Astrocyte (in vitro differentiated cells and primary cell): ENCODE measurements at regions not wholly inside any gene's neighbourhood (a gene's known extent, or its start where the extent isn't known, plus 50 kb on each side); places are given as distances from the start of the nearest gene placed in this dataset.
"Not testable (repeated sequence)": the region's sequence is repeated elsewhere in the genome, so short reads cannot be mapped to it uniquely, and the experiment has no call there.

Experiments used
- DNase-seq: peaks from one replicate; pipeline ENCODE4 v3.0.0-alpha.2; 2010; ENCODE audit warnings: low read depth
- FAIRE-seq: peaks from 2 replicates; lab custom pipeline; 2011; peaks lifted over from hg19 to GRCh38; lab: Jason Lieb, UNC
- H2AFZ ChIP-seq: 2 replicates; pipeline ENCODE4 v1.6.0; 2012; ENCODE audit warnings: low read depth, low read length, inconsistent platforms
- H3K27ac ChIP-seq: 2 replicates; pipeline ENCODE4 v1.5.1; 2011; ENCODE audit warnings: low read depth, low read length, inconsistent platforms
- H3K27me3 ChIP-seq: 2 replicates; pipeline ENCODE4 v1.6.0; 2011; ENCODE audit warnings: low read length, inconsistent platforms; ENCODE audit not compliant: insufficient read depth
- H3K36me3 ChIP-seq: 2 replicates; pipeline ENCODE4 v1.5.1; 2011; ENCODE audit warnings: low read length, inconsistent platforms; ENCODE audit not compliant: insufficient read depth
- H3K4me1 ChIP-seq: 2 replicates; pipeline ENCODE4 v1.5.1; 2011; ENCODE audit warnings: low read length, inconsistent platforms; ENCODE audit not compliant: insufficient read depth
- H3K4me2 ChIP-seq: 2 replicates; pipeline ENCODE4 v1.6.0; 2012; ENCODE audit warnings: low read length, inconsistent platforms
- H3K4me3 ChIP-seq: 2 replicates; pipeline ENCODE4 v1.5.1; 2011; ENCODE audit warnings: low read depth, mild to moderate bottlenecking, low read length, inconsistent platforms; ENCODE audit not compliant: insufficient read depth
- H3K79me2 ChIP-seq: 2 replicates; pipeline ENCODE4 v1.6.0; 2012; ENCODE audit warnings: mild to moderate bottlenecking, low read length, inconsistent platforms; ENCODE audit not compliant: insufficient read depth
- H3K9ac ChIP-seq: 2 replicates; pipeline ENCODE4 v1.6.0; 2012; ENCODE audit warnings: mild to moderate bottlenecking, low read length, inconsistent platforms
- H3K9me3 ChIP-seq: 2 replicates; pipeline ENCODE4 v1.5.1; 2012; ENCODE audit warnings: low read depth, mild to moderate bottlenecking, low read length, inconsistent platforms; ENCODE audit not compliant: insufficient read depth
- H4K20me1 ChIP-seq: 2 replicates; pipeline ENCODE4 v1.6.0; 2012; ENCODE audit warnings: low read length, inconsistent platforms; ENCODE audit not compliant: insufficient read depth
- H3K27ac Mint-ChIP-seq: one replicate; pipeline ENCODE4 v1.8.0; 2021; ENCODE audit warnings: mild to moderate bottlenecking, mixed read lengths; ENCODE audit not compliant: unreplicated experiment
- H3K27me3 Mint-ChIP-seq: one replicate; pipeline ENCODE4 v1.8.0; 2021; ENCODE audit warnings: low read depth, mixed read lengths; ENCODE audit not compliant: unreplicated experiment
- H3K36me3 Mint-ChIP-seq: one replicate; pipeline ENCODE4 v1.8.0; 2021; ENCODE audit warnings: low read depth, mixed read lengths; ENCODE audit not compliant: unreplicated experiment
- H3K4me1 Mint-ChIP-seq: one replicate; pipeline ENCODE4 v1.8.0; 2021; ENCODE audit warnings: low read depth, mixed read lengths; ENCODE audit not compliant: unreplicated experiment
- H3K4me3 Mint-ChIP-seq: one replicate; pipeline ENCODE4 v1.8.0; 2021; ENCODE audit warnings: mild to moderate bottlenecking, moderate library complexity, mixed read lengths; ENCODE audit not compliant: unreplicated experiment
- H3K9me3 Mint-ChIP-seq: one replicate; pipeline ENCODE4 v1.8.0; 2021; ENCODE audit warnings: mild to moderate bottlenecking, mixed read lengths; ENCODE audit not compliant: unreplicated experiment
- EZH2 ChIP-seq: IDR thresholded peaks from 2 replicates; pipeline ENCODE4 v1.6.1; 2012; ENCODE audit warnings: mild to moderate bottlenecking, low read length, inconsistent platforms; ENCODE audit not compliant: insufficient read depth
- TF ChIP-seq, protein P1 (sequence below): IDR thresholded peaks from 2 replicates; pipeline ENCODE4 v1.5.1; 2011; ENCODE audit warnings: low read depth, mild to moderate bottlenecking, inconsistent platforms, low read length, moderate library complexity; ENCODE audit not compliant: insufficient read depth

DNA sequence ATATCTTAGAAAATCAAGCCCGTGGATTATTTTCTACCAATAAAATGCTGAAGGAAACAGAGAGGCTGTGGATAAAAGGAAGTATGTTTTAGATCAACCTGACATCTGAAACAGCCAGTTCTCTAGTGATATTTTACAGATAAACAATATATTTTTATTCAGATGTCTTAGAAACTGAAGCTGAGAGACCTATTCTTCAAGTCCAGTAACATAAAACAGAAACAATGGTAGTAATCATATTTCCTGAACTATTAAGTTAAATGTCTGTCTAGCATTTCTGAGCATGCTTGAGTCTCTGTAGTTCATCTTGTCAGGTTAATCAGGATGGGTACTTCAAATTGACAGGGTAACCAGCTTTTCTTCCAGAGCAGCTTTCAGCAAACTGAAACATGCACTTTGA lies 449.6 kb upstream of the TOM1L1 start:
- H2AFZ ChIP-seq, result no peak overlapping the region
- no peaks in the 10 kb centered on the region for H3K79me2 ChIP-seq
- no peak overlapping the region for H3K4me2 ChIP-seq
- no peaks in the 10 kb centered on the region for H3K36me3 Mint-ChIP-seq
- no peak overlapping the region for H3K4me3 Mint-ChIP-seq
- H3K27me3 Mint-ChIP-seq, result no peaks in the 10 kb centered on the region
- TF ChIP-seq, protein P1, sequence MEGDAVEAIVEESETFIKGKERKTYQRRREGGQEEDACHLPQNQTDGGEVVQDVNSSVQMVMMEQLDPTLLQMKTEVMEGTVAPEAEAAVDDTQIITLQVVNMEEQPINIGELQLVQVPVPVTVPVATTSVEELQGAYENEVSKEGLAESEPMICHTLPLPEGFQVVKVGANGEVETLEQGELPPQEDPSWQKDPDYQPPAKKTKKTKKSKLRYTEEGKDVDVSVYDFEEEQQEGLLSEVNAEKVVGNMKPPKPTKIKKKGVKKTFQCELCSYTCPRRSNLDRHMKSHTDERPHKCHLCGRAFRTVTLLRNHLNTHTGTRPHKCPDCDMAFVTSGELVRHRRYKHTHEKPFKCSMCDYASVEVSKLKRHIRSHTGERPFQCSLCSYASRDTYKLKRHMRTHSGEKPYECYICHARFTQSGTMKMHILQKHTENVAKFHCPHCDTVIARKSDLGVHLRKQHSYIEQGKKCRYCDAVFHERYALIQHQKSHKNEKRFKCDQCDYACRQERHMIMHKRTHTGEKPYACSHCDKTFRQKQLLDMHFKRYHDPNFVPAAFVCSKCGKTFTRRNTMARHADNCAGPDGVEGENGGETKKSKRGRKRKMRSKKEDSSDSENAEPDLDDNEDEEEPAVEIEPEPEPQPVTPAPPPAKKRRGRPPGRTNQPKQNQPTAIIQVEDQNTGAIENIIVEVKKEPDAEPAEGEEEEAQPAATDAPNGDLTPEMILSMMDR, result no peak
- TF ChIP-seq EZH2, result no peak
- H3K4me3 ChIP-seq, result no peak overlapping the region
- peaks cover 2% of the 10 kb centered on the region for H3K9me3 Mint-ChIP-seq
- H3K4me1 ChIP-seq, result no peaks in the 10 kb centered on the region
- no peak overlapping the region for H3K27ac Mint-ChIP-seq
- no peak overlapping the region for H3K27ac ChIP-seq
- no peaks in the 10 kb centered on the region for H3K36me3 ChIP-seq
- no peaks in the 10 kb centered on the region for H4K20me1 ChIP-seq
- no peak overlapping the region for H3K9ac ChIP-seq
- DNase-seq, result no peak
- no peaks in the 10 kb centered on the region for H3K4me1 Mint-ChIP-seq
- no peaks in the 10 kb centered on the region for H3K27me3 ChIP-seq
- FAIRE-seq, result no peak
- H3K9me3 ChIP-seq, result peaks cover 2% of the 10 kb centered on the region

DNA sequence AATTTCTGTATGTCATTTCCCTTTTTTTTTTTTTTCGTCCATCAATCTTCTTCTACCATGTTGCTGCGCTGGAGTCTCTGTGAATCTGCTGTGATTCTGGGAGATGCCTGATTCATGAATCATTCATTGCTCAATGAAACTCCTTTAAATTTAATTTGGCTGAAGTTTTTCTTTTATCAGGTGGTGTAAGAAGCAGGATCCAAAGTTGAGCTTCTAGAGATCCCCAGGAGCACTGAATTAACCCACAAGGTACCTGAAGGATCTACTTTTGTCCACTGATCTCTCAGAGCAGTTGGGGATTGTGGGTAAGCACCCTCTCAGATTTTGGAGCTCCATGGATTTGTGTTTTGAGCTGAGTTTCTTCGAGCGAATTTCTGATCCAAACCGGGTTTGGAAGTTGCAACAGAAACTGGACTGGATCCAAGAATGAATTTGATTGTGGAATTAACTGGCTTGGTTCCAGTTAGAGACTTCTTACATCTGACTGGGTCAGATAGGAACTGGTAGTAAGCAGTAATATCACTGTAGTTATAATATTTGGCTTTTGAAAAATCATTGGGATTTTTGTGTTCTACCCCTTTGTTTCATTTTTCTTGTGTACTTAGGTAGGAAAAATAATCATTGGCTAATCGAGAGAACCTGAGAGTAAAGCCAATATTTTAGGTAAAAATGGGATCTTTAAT lies 447.8 kb upstream of the TOM1L1 start:
- Mint-ChIP-seq H3K4me3 (no peak overlapping the region), H3K36me3 (no peaks in the 10 kb centered on the region), H3K4me1 (no peaks in the 10 kb centered on the region), H3K9me3 (peaks cover 2% of the 10 kb centered on the region), H3K27me3 (no peaks in the 10 kb centered on the region), H3K27ac (no peak overlapping the region)
- no peak for TF ChIP-seq EZH2
- TF ChIP-seq, protein P1, result no peak
- no peak overlapping the region for H3K9ac ChIP-seq
- H3K27me3 ChIP-seq, result no peaks in the 10 kb centered on the region
- FAIRE-seq, result no peak
- peaks cover 2% of the 10 kb centered on the region for H3K9me3 ChIP-seq
- H3K4me2 ChIP-seq, result no peak overlapping the region
- H3K79me2 ChIP-seq, result no peaks in the 10 kb centered on the region
- H3K4me1 ChIP-seq, result no peaks in the 10 kb centered on the region
- H3K36me3 ChIP-seq, result no peaks in the 10 kb centered on the region
- no peak overlapping the region for H3K4me3 ChIP-seq
- no peak overlapping the region for H2AFZ ChIP-seq
- DNase-seq, result no peak
- no peak overlapping the region for H3K27ac ChIP-seq
- H4K20me1 ChIP-seq, result no peaks in the 10 kb centered on the region

DNA sequence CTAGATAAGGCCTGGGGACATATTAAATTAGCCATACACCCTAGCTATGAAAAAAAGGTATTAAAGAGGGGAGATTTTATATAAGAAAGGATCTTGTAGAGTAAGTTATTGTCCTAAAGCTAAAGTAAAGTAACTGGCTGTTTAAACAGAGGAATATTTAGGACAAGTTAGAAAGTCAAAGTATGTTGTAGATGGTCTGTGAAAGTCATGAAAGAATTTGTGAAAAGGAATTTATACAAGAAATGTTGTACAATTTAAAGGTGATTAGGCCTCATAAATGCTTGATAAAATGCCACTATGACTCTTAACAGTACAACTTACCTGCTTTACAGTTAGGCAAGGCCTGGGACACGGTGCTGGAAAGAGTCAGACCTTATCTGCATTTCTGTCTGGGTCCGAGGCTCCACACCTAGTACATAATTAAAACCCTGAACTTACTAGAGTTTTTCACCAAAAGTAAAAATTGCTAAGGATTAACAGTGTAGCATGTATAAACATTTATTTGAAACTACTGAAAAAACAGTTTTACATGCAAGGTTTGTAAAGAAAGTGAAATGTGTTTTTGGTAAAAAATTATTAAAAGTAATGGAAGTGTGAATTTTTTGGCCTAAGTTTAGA lies 445.3 kb upstream of the TOM1L1 start:
- H3K4me3 Mint-ChIP-seq, result no peak overlapping the region
- Histone ChIP-seq H3K4me3 (no peak overlapping the region), H3K9ac (no peak overlapping the region), H2AFZ (no peak overlapping the region), H3K4me2 (no peak overlapping the region), H3K36me3 (no peaks in the 10 kb centered on the region), H3K27ac (no peak overlapping the region), H3K4me1 (no peaks in the 10 kb centered on the region), H4K20me1 (no peaks in the 10 kb centered on the region), H3K27me3 (no peaks in the 10 kb centered on the region), H3K9me3 (peaks cover 2% of the 10 kb centered on the region), H3K79me2 (no peaks in the 10 kb centered on the region)
- peaks cover 2% of the 10 kb centered on the region for H3K9me3 Mint-ChIP-seq
- DNase-seq (no peak), FAIRE-seq (no peak)
- no peaks in the 10 kb centered on the region for H3K36me3 Mint-ChIP-seq
- no peak overlapping the region for H3K27ac Mint-ChIP-seq
- TF ChIP-seq, protein P1, result no peak
- no peak for TF ChIP-seq EZH2
- H3K27me3 Mint-ChIP-seq, result no peaks in the 10 kb centered on the region
- H3K4me1 Mint-ChIP-seq, result no peaks in the 10 kb centered on the region

DNA sequence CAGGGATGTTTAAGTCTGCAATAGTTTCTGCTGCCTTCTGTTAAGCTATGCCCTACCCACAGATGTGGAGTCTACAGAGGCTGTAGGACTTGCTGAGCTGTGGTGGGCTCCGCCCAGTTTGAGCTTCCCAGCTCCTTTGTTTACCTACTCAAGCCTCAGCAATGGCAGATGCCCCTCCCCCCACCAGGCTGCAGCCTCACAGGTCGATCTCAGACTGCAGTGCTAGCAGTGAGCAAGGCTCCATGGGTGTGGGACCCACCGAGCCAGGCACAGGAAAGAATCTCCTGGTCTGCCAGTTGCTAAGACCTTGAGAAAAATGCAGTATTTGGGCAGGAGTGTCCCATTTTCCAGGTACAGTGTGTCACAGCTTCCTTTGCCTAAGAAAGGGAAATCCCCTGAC lies 435.2 kb upstream of the TOM1L1 start:
- H3K79me2 ChIP-seq, H2AFZ ChIP-seq, H3K9ac ChIP-seq, H3K9me3 Mint-ChIP-seq, H3K4me2 ChIP-seq, H3K27me3 Mint-ChIP-seq, H3K27ac ChIP-seq, H3K4me1 Mint-ChIP-seq, H4K20me1 ChIP-seq, H3K4me1 ChIP-seq, H3K27me3 ChIP-seq, H3K4me3 ChIP-seq, H3K27ac Mint-ChIP-seq, H3K36me3 Mint-ChIP-seq, FAIRE-seq, DNase-seq, H3K9me3 ChIP-seq, H3K36me3 ChIP-seq, H3K4me3 Mint-ChIP-seq: not testable (repeated sequence)
